CD1c-positive myeloid dendritic cell (primary cell): ENCODE measurements at regions not wholly inside any gene's neighbourhood (a gene's known extent, or its start where the extent isn't known, plus 50 kb on each side); places are given as distances from the start of the nearest gene placed in this dataset.

ENCODE experiments used
- DNase-seq: peaks from one replicate; pipeline ENCODE4 v3.0.0-alpha.2; 2016; ENCODE audit errors: extremely low spot score

DNA sequence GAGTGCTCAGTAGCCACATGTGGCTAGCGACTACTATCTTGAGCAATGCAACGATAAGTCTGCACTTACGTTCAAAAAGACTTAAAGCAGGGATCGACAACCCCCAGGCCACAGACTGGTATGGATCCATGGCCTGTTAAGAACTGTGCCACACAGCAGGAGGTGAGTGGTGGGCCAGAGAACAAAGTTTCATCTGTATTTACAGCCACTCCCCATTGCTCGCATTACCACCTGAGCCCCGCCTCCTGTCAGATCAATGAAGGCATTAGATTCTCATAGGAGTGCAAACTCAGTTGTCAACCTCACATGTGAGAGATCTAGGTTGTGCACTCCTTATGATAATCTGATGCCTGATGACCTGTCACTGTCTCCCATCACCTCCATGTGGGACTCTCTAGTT, 103.6 kb upstream of the ZRANB2 start:
- DNase-seq, result no peak

DNA sequence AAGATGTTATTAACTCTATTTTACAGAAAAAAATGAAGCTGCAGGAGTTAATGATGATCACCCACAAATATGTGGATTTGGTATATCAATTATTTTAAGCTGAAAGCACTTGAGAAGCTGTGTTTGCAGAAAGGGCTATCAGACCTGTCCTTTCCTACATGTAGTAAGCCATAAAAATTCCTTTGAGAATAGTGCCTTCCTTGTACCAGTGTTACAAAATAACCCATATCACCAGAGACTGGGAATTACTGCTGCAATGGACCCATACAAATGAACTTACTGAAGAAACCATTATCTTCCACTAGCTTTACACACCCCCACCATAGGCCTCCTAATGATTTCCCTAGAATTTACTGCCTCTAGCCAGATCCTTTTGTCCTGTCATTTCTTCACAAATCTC, 99.2 kb upstream of the ZRANB2 start:
- DNase-seq, result no peak

DNA sequence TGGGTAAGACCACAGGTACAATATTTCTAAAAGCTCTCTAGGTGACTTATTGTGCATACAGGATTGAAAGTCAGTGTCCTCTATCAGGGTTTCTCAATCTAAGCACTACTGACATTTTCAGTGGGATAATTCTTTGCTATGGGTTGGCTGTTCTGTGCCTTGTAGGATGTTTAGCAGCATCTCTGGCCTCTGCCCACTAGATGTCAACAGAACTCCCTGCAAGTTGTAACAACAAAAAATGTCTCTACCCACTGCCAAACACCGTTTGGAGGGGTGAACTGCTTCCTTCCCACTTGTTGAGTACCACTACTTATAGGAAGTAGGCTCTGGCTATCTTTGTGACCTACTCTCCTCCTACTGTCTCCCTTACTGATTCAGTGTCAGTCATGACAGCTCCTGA, 90.1 kb upstream of the ZRANB2 start:
- no peak for DNase-seq

GRCh38 chr1:71167505-71167904, 86.7 kb upstream of the ZRANB2 start:
- no peak for DNase-seq

DNA sequence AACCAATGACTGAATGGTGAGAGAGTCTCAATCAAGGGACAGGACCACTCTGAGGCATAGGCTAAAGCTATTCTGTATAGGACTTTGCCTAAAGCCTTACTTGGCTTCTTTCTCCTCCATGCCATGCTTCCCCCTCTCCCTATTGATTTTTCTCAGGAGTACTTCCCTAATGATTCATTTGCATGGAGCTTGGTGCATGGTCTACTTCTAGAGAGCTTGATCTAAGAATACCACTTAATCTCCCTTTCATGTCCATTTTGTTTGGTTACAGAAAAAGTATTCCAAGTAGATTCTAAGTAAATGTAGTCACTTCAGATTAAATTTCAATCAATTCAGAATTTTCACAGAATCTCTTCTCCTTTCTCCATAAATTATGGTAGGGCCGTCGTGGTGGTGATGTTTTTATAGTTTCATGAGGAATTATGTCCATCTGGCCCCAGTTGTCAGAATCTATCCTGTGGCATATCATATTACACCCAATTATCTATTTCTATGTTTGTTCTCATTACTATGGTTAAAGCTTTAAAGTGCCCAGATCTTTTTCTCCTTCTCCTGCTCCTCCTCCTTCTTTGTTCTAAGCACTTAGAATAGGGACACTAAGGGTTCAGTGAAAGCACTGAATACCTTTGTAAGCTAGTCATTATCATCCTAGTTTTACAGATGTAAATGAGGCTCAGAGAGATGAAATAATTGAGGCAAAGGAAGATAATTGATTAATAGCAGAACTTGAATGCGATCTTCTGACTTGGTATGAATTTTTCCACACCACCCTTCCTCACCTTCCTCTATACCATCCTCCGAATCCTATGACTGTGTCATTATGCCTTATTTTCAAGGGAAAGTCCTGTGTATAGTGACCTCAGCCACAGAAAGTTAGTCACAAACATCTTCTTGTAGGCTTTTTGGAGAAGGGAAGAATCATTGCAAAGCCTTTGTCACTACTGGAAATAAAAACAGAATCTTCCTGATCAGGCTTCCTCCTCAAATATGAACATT, 85.6 kb upstream of the ZRANB2 start:
- DNase-seq, result no peak

DNA sequence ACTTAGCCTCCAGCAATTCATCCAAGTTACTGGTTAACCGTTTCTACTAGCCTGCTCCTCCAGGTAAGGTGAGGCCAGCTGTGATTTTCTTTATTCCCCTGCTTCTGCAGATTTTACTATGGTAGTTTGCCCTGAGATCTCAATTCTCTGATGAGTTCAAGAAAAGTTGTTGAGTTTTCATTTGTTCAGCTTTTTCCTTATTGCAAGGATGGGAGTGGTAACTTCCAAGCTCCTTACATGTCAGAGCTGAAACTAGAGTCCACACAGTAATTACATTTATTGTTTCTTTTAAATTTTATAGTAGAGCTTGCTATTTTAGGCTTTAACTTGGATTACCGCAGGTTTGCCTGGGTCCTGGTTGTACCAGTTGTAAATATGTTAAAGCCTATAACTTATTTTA, 76.9 kb upstream of the ZRANB2 start:
- no peak for DNase-seq

DNA sequence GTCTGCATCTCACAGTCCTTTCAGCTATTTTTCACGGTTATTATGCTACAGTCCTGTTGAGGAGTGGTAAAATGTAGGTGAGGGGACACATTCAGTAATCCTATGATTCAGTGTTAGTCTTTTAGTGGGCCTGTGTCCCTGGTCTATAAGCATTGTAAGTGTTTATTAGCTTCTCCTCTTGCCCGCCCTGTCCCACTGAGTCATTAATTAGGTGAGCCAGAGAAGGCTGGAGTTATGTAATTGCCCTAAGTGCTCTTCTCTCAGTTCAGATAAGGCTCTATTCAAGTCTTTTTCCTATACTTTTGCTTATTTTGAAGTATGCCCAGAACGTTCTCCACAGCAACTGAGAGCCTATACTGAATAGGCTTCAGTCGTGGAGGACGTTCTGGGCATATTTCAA, 76.3 kb upstream of the ZRANB2 start:
- DNase-seq, result no peak

- DNase-seq, result no peak
Observed at GRCh38 chr1:71156590-71156989, 75.8 kb upstream of the ZRANB2 start.

DNA sequence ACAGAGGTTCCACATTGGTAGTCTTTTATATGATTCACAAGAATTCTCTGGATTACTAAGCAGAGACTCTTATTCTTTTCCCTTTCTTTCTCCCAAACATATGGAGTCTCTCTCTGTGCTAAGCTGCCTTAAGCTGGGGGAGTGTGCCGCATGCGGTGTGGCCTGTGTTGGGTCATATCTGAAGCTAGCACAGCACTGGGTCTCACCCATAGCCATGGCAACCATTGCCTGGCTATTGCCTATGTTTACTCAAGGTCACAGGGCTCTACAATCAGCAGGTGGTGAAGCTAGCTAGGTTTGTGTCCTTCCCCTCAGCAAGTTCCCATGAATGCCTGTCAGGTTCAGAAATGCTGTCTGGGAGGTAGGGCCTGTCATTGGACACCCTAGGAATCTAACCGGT, 73.6 kb upstream of the ZRANB2 start:
- DNase-seq, result no peak

GRCh38 chr1:71153826-71154225, 73.0 kb upstream of the ZRANB2 start:
- no peak for DNase-seq

- no peak for DNase-seq
Observed at GRCh38 chr1:71147637-71148360, 67.0 kb upstream of the ZRANB2 start.

DNA sequence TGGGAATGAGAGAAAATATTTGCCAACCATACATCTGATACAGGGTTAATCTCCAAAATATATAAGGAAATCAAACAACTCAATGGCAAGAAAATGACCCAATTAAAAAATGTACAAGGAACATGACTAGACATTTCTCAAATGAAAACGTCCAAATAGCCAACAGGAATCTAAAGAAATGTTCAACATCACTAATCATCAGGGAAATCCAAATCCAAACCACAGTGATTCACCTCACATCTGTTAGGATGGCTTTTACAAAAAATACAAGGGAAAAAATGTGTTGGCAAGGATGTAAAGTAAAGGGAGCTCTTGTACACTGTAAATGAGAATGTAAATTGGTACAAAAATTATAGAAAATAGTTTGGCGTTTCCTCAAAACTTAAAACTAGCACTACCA, 54.7 kb upstream of the ZRANB2 start:
- no peak for DNase-seq
